ENCODE measurements at regions not wholly inside any gene's neighbourhood (a gene's known extent, or its start where the extent isn't known, plus 50 kb on each side); places are given as distances from the start of the nearest gene placed in this dataset.

- BruUV-seq (replicated peaks) = no TSS peak
Measured at GRCh38 chr13:75061909-75062308, 420.1 kb downstream of the TBC1D4 start.

DNA sequence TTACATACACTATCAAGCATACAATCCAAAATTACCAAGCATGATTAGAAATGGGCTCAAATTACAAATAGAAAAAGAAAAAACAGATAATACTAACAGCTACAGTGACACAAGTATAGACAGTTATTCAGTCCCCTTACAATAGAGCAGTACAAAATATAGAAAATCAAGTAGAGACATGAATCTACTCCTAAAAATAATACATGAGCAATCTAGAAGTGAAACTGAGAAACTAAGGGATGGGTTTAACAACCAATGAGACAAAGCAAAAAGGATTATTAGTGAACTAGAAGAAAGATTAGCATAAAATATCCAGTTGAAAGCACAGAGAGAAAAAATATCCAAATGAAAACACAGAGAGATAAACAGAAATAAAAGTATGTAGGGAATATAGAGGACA, 426.7 kb downstream of the TBC1D4 start:
- intact Hi-C loops (cut with micrococcal nuclease; ENCODE audit: unreplicated experiment) = no loop called here
- DNase-seq (ENCODE audit: low spot score) (no peak), FAIRE-seq (no peak), ATAC-seq (no peak)
- BruUV-seq (replicated peaks) = no TSS peak
- Histone ChIP-seq H2AFZ (ENCODE audit: low read length) (no peak overlapping the region), H3K4me2 (ENCODE audit: low read depth, low read length) (no peak overlapping the region), H3K4me1 (ENCODE audit: insufficient read depth, low read length) (no peaks in the 10 kb centered on the region), H3K9ac (ENCODE audit: insufficient read depth, low read depth, low read length) (no peak overlapping the region), H3K4me3 (replicated peaks in 1 of 3; ENCODE audit: insufficient read depth in 1 of 3, low read depth in 2 of 3, low read length in 3 of 3) (no peak overlapping the region), H3K36me3 (replicated peaks in 1 of 2; ENCODE audit: control insufficient read depth in 1 of 2, insufficient read depth in 2 of 2, low read length in 2 of 2) (no peaks in the 10 kb centered on the region), H4K20me1 (ENCODE audit: insufficient read depth, low read length) (no peaks in the 10 kb centered on the region), H3K27ac (ENCODE audit: extremely low read length, insufficient read depth, low read length) (no peak overlapping the region), H3K79me2 (ENCODE audit: insufficient read depth, low read length) (no peaks in the 10 kb centered on the region), H3K27me3 (ENCODE audit: control insufficient read depth in 1 of 2, insufficient read depth in 2 of 2, low read length in 2 of 2) (no peaks in the 10 kb centered on the region), H3K9me3 (ENCODE audit: low read length) (no peaks in the 10 kb centered on the region)
- in situ Hi-C loops (cut with HindIII; ENCODE audit: extremely low pct_ligation_motif_present, low pct_unique_long_range_greater_than_20kb) = no loop called here
- CTCF ChIA-PET (ENCODE audit: low intra/inter-chr PET ratio, low total read pairs) = no interaction called here
- POLR2A ChIA-PET = no interaction called here
- no peak for TF ChIP-seq ZSCAN29 (CRISPR knock-in tag; conservative IDR thresholded peaks at IDR 0.05)
- TF ChIP-seq, protein P1, sequence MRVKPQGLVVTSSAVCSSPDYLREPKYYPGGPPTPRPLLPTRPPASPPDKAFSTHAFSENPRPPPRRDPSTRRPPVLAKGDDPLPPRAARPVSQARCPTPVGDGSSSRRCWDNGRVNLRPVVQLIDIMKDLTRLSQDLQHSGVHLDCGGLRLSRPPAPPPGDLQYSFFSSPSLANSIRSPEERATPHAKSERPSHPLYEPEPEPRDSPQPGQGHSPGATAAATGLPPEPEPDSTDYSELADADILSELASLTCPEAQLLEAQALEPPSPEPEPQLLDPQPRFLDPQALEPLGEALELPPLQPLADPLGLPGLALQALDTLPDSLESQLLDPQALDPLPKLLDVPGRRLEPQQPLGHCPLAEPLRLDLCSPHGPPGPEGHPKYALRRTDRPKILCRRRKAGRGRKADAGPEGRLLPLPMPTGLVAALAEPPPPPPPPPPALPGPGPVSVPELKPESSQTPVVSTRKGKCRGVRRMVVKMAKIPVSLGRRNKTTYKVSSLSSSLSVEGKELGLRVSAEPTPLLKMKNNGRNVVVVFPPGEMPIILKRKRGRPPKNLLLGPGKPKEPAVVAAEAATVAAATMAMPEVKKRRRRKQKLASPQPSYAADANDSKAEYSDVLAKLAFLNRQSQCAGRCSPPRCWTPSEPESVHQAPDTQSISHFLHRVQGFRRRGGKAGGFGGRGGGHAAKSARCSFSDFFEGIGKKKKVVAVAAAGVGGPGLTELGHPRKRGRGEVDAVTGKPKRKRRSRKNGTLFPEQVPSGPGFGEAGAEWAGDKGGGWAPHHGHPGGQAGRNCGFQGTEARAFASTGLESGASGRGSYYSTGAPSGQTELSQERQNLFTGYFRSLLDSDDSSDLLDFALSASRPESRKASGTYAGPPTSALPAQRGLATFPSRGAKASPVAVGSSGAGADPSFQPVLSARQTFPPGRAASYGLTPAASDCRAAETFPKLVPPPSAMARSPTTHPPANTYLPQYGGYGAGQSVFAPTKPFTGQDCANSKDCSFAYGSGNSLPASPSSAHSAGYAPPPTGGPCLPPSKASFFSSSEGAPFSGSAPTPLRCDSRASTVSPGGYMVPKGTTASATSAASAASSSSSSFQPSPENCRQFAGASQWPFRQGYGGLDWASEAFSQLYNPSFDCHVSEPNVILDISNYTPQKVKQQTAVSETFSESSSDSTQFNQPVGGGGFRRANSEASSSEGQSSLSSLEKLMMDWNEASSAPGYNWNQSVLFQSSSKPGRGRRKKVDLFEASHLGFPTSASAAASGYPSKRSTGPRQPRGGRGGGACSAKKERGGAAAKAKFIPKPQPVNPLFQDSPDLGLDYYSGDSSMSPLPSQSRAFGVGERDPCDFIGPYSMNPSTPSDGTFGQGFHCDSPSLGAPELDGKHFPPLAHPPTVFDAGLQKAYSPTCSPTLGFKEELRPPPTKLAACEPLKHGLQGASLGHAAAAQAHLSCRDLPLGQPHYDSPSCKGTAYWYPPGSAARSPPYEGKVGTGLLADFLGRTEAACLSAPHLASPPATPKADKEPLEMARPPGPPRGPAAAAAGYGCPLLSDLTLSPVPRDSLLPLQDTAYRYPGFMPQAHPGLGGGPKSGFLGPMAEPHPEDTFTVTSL (CRISPR knock-in tag; IDR thresholded peaks at IDR 0.05; ENCODE audit: borderline replicate concordance) = no peak
- TF ChIP-seq NR2F6 (IDR thresholded peaks at IDR 0.05) = no peak
- no peak for TF ChIP-seq NR2F6 (CRISPR knock-in tag; IDR thresholded peaks at IDR 0.05)
- TF ChIP-seq DZIP1 (CRISPR knock-in tag; IDR thresholded peaks at IDR 0.05) = no peak
- no peak for TF ChIP-seq POLR2AphosphoS5 (IDR thresholded peaks at IDR 0.05; ENCODE audit: low read depth, low read length)

More at GRCh38 chr13:75061909-75062308, 420.1 kb downstream of the TBC1D4 start:
- in situ Hi-C loops (cut with HindIII; ENCODE audit: extremely low pct_ligation_motif_present, low pct_unique_long_range_greater_than_20kb) = no loop called here
- Histone ChIP-seq H3K9me3 (ENCODE audit: low read length) (no peaks in the 10 kb centered on the region), H3K4me3 (replicated peaks in 1 of 3; ENCODE audit: insufficient read depth in 1 of 3, low read depth in 2 of 3, low read length in 3 of 3) (no peak overlapping the region), H4K20me1 (ENCODE audit: insufficient read depth, low read length) (no peaks in the 10 kb centered on the region), H3K27ac (ENCODE audit: extremely low read length, insufficient read depth, low read length) (no peak overlapping the region), H3K9ac (ENCODE audit: insufficient read depth, low read depth, low read length) (no peak overlapping the region), H3K4me2 (ENCODE audit: low read depth, low read length) (no peak overlapping the region), H3K4me1 (ENCODE audit: insufficient read depth, low read length) (no peaks in the 10 kb centered on the region), H2AFZ (ENCODE audit: low read length) (no peak overlapping the region), H3K79me2 (ENCODE audit: insufficient read depth, low read length) (no peaks in the 10 kb centered on the region), H3K27me3 (ENCODE audit: control insufficient read depth in 1 of 2, insufficient read depth in 2 of 2, low read length in 2 of 2) (no peaks in the 10 kb centered on the region), H3K36me3 (replicated peaks in 1 of 2; ENCODE audit: control insufficient read depth in 1 of 2, insufficient read depth in 2 of 2, low read length in 2 of 2) (no peaks in the 10 kb centered on the region)
- DNase-seq (ENCODE audit: low spot score) (no peak), FAIRE-seq (no peak), ATAC-seq (no peak)
- ChIA-PET CTCF (ENCODE audit: low intra/inter-chr PET ratio, low total read pairs) (no interaction called here), POLR2A (no interaction called here)
- intact Hi-C loops (cut with micrococcal nuclease; ENCODE audit: unreplicated experiment) = no loop called here
- TF ChIP-seq PLSCR1 (CRISPR knock-in tag; IDR thresholded peaks at IDR 0.05; ENCODE audit: borderline replicate concordance) (no peak), KMT2A (CRISPR knock-in tag; IDR thresholded peaks at IDR 0.05) (no peak), ZNF782 (CRISPR knock-in tag; IDR thresholded peaks at IDR 0.05; ENCODE audit: borderline replicate concordance) (no peak), NCOR1 (IDR thresholded peaks at IDR 0.05; ENCODE audit: borderline replicate concordance, low read length) (no peak), EHMT2 (IDR thresholded peaks at IDR 0.05; ENCODE audit: borderline replicate concordance, low read depth, low read length) (no peak), RXRB (CRISPR knock-in tag; IDR thresholded peaks at IDR 0.05; ENCODE audit: borderline replicate concordance) (no peak)
